Embryonic facial prominence (tissue), 1 donor: ENCODE measurements at regions not wholly inside any gene's neighbourhood (a gene's known extent, or its start where the extent isn't known, plus 50 kb on each side); places are given as distances from the start of the nearest gene placed in this dataset.
"Not testable (repeated sequence)": the region's sequence is repeated elsewhere in the genome, so short reads cannot be mapped to it uniquely, and the experiment has no call there.

Experiments used
- DNase-seq: peaks from one replicate; pipeline ENCODE4 v3.0.0-alpha.2; 2016; ENCODE audit errors: extremely low spot score

- DNase-seq = no peak
Observed at GRCh38 chr4:177945268-177945667, 503.0 kb upstream of the AGA start.

GRCh38 chr4:177947607-177948006, 505.4 kb upstream of the AGA start:
- no peak for DNase-seq

GRCh38 chr4:177948853-177949252, 506.6 kb upstream of the AGA start:
- DNase-seq = no peak

GRCh38 chr4:177951026-177951425, 508.8 kb upstream of the AGA start:
- DNase-seq = no peak

GRCh38 chr4:177952723-177953122, 510.5 kb upstream of the AGA start:
- no peak for DNase-seq

GRCh38 chr4:177957596-177958360, 515.5 kb upstream of the AGA start:
- DNase-seq = no peak

- DNase-seq = no peak
Observed at GRCh38 chr4:177960566-177960965, 518.3 kb upstream of the AGA start.

GRCh38 chr4:177961761-177962380, 519.6 kb upstream of the AGA start:
- DNase-seq = no peak

- DNase-seq = no peak
Observed at GRCh38 chr4:177964061-177964460, 521.8 kb upstream of the AGA start.

- no peak for DNase-seq
Observed at GRCh38 chr4:177964693-177965168, 522.5 kb upstream of the AGA start.

- DNase-seq = no peak
Observed at GRCh38 chr4:177967328-177967727, 525.1 kb upstream of the AGA start.

GRCh38 chr4:177968817-177969442, 526.7 kb upstream of the AGA start:
- peak; percentile 6 for DNase-seq

- no peak for DNase-seq
Observed at GRCh38 chr4:177974461-177974860, 532.2 kb upstream of the AGA start.

- DNase-seq = no peak
Observed at GRCh38 chr4:177975315-177975987, 533.2 kb upstream of the AGA start.

GRCh38 chr4:177986236-177986635, 544.0 kb upstream of the AGA start:
- no peak for DNase-seq

GRCh38 chr4:177987896-177988295, 545.7 kb upstream of the AGA start:
- DNase-seq = no peak

- no peak for DNase-seq
Observed at GRCh38 chr4:177989503-177990201, 547.4 kb upstream of the AGA start.

- no peak for DNase-seq
Observed at GRCh38 chr4:178003098-178003657, 560.9 kb upstream of the AGA start.

- DNase-seq = no peak
Observed at GRCh38 chr4:178010596-178010995, 568.4 kb upstream of the AGA start.

GRCh38 chr4:178015046-178015445, 572.8 kb upstream of the AGA start:
- not testable (repeated sequence) for DNase-seq

- no peak for DNase-seq
Observed at GRCh38 chr4:178026999-178027398, 584.8 kb upstream of the AGA start.
